Breast epithelium (tissue), 3 donors: ENCODE measurements at regions not wholly inside any gene's neighbourhood (a gene's known extent, or its start where the extent isn't known, plus 50 kb on each side); places are given as distances from the start of the nearest gene placed in this dataset.

ENCODE experiments used
- CTCF ChIP-seq, 3 donors: fragments of 450-650 bp; IDR thresholded peaks; one replicate each; pipeline ENCODE4 v1.5.1; 2016 to 2017; ENCODE audit warnings: antibody characterized with exemption in 3 of 3, mild to moderate bottlenecking in 3 of 3, moderate library complexity in 3 of 3
- POLR2A ChIP-seq: fragments of 450-650 bp; IDR thresholded peaks from one replicate; pipeline ENCODE4 v1.6.1; 2016; ENCODE audit warnings: antibody characterized with exemption, mild to moderate bottlenecking, moderate library complexity

GRCh38 chr2:51995293-51995692 is 963.4 kb upstream of the NRXN1 start:
- TF ChIP-seq CTCF (IDR thresholded peaks at IDR 0.05) (no peak), POLR2A (no peak)
